CD4-positive, CD25-positive, alpha-beta regulatory T cell (primary cell): ENCODE measurements at regions not wholly inside any gene's neighbourhood (a gene's known extent, or its start where the extent isn't known, plus 50 kb on each side); places are given as distances from the start of the nearest gene placed in this dataset.

Source experiments
- ATAC-seq, 2 donors: fragments of 150-1000 bp; cut with Tn5 transposase; one replicate each; pipeline ENCODE4 v1.10.0; 2021; ENCODE audit warnings: low read depth in 2 of 2, moderate number of reproducible peaks in 2 of 2, moderate library complexity in 1 of 2
- DNase-seq, 3 donors: peaks; one replicate each; pipeline versions ENCODE4 v3.0.0 to v3.0.0-alpha.2; 2012 to 2022; ENCODE audit warnings: mixed read lengths in 1 of 3
- H3K27ac ChIP-seq: one replicate; pipeline ENCODE4 v1.7.0; 2013; ENCODE audit warnings: mild to moderate bottlenecking, low read length; ENCODE audit not compliant: insufficient read depth, poor library complexity, severe bottlenecking
- H3K27me3 ChIP-seq: one replicate; pipeline ENCODE4 v1.7.0; 2013; ENCODE audit warnings: low read length; ENCODE audit not compliant: control insufficient read depth, insufficient read depth
- H3K36me3 ChIP-seq: one replicate; pipeline ENCODE4 v1.7.0; 2013; ENCODE audit warnings: mild to moderate bottlenecking, low read length, moderate library complexity; ENCODE audit not compliant: control insufficient read depth, insufficient read depth
- H3K4me1 ChIP-seq: 2 replicates; pipeline ENCODE4 v1.7.0; 2013; ENCODE audit warnings: mild to moderate bottlenecking, low read length; ENCODE audit not compliant: insufficient read depth, control insufficient read depth, poor library complexity, severe bottlenecking
- H3K4me3 ChIP-seq: one replicate; pipeline ENCODE4 v1.7.0; 2013; ENCODE audit warnings: low read depth, mild to moderate bottlenecking, low read length, moderate library complexity
- H3K9me3 ChIP-seq, 2 experiments: 1 replicate in 1 of 2; 2 replicates in 1 of 2; pipeline ENCODE4 v1.7.0; 2013; ENCODE audit warnings: low read length in 2 of 2, mild to moderate bottlenecking in 1 of 2, moderate library complexity in 1 of 2; ENCODE audit not compliant: control insufficient read depth in 2 of 2
- H3K27ac Mint-ChIP-seq, 3 donors: one replicate each; pipeline ENCODE4 v1.8.0; 2020 to 2022; ENCODE audit warnings: mild to moderate bottlenecking in 3 of 3, mixed read lengths in 3 of 3, moderate library complexity in 2 of 3
- H3K27me3 Mint-ChIP-seq: one replicate; pipeline ENCODE4 v1.8.0; 2022; ENCODE audit warnings: mild to moderate bottlenecking, mixed read lengths
- H3K36me3 Mint-ChIP-seq: one replicate; pipeline ENCODE4 v1.8.0; 2020; ENCODE audit warnings: mixed read lengths
- H3K4me1 Mint-ChIP-seq, 4 donors: one replicate each; pipeline ENCODE4 v1.8.0; 2020 to 2022; ENCODE audit warnings: mixed read lengths in 4 of 4, mild to moderate bottlenecking in 1 of 4
- H3K4me3 Mint-ChIP-seq, 4 donors: one replicate each; pipeline ENCODE4 v1.8.0; 2020 to 2022; ENCODE audit warnings: mild to moderate bottlenecking in 4 of 4, mixed read lengths in 4 of 4, moderate library complexity in 3 of 4
- H3K9me3 Mint-ChIP-seq, 7 donors: one replicate each; pipeline ENCODE4 v1.8.0; 2020 to 2022; ENCODE audit warnings: mixed read lengths in 7 of 7, mild to moderate bottlenecking in 3 of 7, moderate library complexity in 2 of 7

- H3K36me3 ChIP-seq = no peaks in the 10 kb centered on the region
- Mint-ChIP-seq H3K27ac (no peak overlapping the region), H3K9me3 (peaks cover 0 to 2% (median 0%) of the 10 kb centered on the region in 7 donors), H3K27me3 (peaks cover 6% of the 10 kb centered on the region), H3K4me3 (no peak overlapping the region), H3K36me3 (no peaks in the 10 kb centered on the region), H3K4me1 (no peaks in the 10 kb centered on the region)
- no peak overlapping the region for H3K4me3 ChIP-seq
- H3K9me3 ChIP-seq = no peaks in the 10 kb centered on the region
- ATAC-seq = no peak
- no peaks in the 10 kb centered on the region for H3K27me3 ChIP-seq
- no peaks in the 10 kb centered on the region for H3K4me1 ChIP-seq
- no peak for DNase-seq
- no peak overlapping the region for H3K27ac ChIP-seq
These were observed 105.1 kb downstream of the LLPH start for GRCh38 chr12:66025477-66025876.

GRCh38 chr12:66024949-66025348 is 105.6 kb downstream of the LLPH start:
- no peaks in the 10 kb centered on the region for H3K27me3 ChIP-seq
- no peaks in the 10 kb centered on the region for H3K36me3 Mint-ChIP-seq
- H3K36me3 ChIP-seq = no peaks in the 10 kb centered on the region

DNA sequence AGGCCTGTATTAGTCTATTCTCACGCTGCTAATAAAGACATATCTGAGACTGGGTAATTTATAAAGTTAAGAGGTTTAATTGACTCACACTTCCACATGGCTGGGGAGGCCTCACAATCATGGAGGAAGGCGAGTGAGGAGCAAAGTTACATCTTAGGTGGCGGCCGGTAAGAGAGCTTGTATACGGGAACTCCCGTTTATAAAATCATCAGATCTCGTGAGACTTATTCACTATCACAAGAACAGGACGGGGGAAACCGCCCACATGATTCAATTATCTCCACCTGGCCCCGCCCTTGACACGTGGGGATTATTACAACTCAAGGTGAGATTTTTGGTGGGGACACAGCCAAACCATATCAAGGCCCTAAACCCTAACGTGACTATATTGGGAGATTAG is 110.1 kb downstream of the LLPH start:
- Histone ChIP-seq H3K27ac (no peak overlapping the region), H3K4me1 (no peaks in the 10 kb centered on the region), H3K27me3 (no peaks in the 10 kb centered on the region), H3K4me3 (no peak overlapping the region), H3K9me3 (no peaks in the 10 kb centered on the region), H3K36me3 (no peaks in the 10 kb centered on the region)
- Mint-ChIP-seq H3K27ac (no peak overlapping the region), H3K4me3 (no peak overlapping the region), H3K9me3 (peaks cover 0 to 3% (median 0%) of the 10 kb centered on the region in 7 donors), H3K4me1 (no peaks in the 10 kb centered on the region), H3K27me3 (peaks cover 9% of the 10 kb centered on the region), H3K36me3 (no peaks in the 10 kb centered on the region)
- no peak for DNase-seq
- ATAC-seq = no peak

More at GRCh38 chr12:66024949-66025348, 105.6 kb downstream of the LLPH start:
- Mint-ChIP-seq H3K27me3 (peaks cover 6% of the 10 kb centered on the region), H3K4me1 (no peaks in the 10 kb centered on the region), H3K27ac (no peak overlapping the region), H3K4me3 (no peak overlapping the region), H3K9me3 (peaks cover 0 to 2% (median 0%) of the 10 kb centered on the region in 7 donors)
- Histone ChIP-seq H3K27ac (no peak overlapping the region), H3K9me3 (no peaks in the 10 kb centered on the region), H3K4me1 (no peaks in the 10 kb centered on the region), H3K4me3 (no peak overlapping the region)
- DNase-seq = no peak
- ATAC-seq = no peak

- no peak overlapping the region for H3K4me3 Mint-ChIP-seq
- no peak overlapping the region for H3K27ac Mint-ChIP-seq
- no peak for ATAC-seq
These were observed 112.8 kb downstream of the LLPH start for GRCh38 chr12:66017736-66018135.

More at GRCh38 chr12:66017736-66018135, 112.8 kb downstream of the LLPH start:
- H3K36me3 ChIP-seq = no peaks in the 10 kb centered on the region
- H3K27me3 ChIP-seq = no peaks in the 10 kb centered on the region
- no peaks in the 10 kb centered on the region for H3K9me3 ChIP-seq
- no peak for DNase-seq
- no peak overlapping the region for H3K4me3 ChIP-seq
- peaks cover 4% of the 10 kb centered on the region for H3K27me3 Mint-ChIP-seq
- no peaks in the 10 kb centered on the region for H3K4me1 Mint-ChIP-seq
- no peak overlapping the region for H3K27ac ChIP-seq
- peaks cover 0 to 3% (median 0%) of the 10 kb centered on the region in 7 donors for H3K9me3 Mint-ChIP-seq
- H3K4me1 ChIP-seq = no peaks in the 10 kb centered on the region
- no peaks in the 10 kb centered on the region for H3K36me3 Mint-ChIP-seq
